T-helper 9 cell (primary cell): ENCODE measurements at regions not wholly inside any gene's neighbourhood (a gene's known extent, or its start where the extent isn't known, plus 50 kb on each side); places are given as distances from the start of the nearest gene placed in this dataset.
"Not testable (repeated sequence)": the region's sequence is repeated elsewhere in the genome, so short reads cannot be mapped to it uniquely, and the experiment has no call there.

ENCODE experiments used
- DNase-seq: peaks from one replicate; pipeline ENCODE4 v3.0.0-alpha.2; 2020

DNA sequence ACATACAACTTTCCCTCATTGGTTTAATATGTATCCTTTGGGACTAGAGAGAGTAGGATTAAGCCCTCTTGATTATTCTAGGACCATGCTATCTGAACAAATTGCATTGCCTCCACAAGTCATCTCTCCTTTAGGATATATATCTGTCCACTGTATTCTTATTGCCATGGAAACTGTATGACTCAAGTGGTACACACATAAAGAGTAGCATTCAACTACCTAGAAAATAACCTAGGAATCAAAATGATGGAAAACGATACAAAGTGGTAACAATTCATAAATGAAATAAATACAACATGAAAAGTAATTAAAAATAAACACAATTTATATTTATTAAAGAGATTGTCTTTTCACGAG lies 212.1 kb upstream of the P2RY1 start:
- DNase-seq: no peak

DNA sequence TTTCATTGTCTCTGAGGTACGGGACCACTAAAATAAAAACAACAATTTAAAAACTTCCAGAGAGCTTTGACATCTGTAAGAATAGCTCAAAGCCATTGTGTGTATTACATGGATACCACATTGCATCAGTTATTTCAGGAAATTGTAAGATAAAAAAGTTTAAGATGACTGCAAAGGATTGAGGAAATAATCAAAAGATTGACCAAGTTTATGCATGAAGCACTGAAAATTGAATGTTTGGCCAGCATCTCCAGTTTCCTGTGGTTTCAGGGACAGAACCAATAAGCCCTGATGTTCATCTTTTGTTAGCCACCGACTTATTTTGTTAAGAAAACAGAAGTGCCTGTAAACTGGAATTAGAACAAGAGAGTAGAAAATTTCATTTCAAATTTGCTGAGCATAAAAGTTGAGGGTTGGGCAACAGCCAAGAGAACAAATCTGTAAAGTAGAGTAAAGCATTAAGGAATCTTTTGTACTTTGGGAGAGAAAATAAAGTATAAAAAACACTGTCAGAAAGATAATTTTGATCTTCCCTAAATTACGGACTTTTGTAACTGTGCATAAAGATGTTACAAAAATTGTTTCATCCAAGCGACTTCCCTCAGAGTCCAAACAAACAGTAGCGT lies 211.5 kb upstream of the P2RY1 start:
- no peak for DNase-seq

DNA sequence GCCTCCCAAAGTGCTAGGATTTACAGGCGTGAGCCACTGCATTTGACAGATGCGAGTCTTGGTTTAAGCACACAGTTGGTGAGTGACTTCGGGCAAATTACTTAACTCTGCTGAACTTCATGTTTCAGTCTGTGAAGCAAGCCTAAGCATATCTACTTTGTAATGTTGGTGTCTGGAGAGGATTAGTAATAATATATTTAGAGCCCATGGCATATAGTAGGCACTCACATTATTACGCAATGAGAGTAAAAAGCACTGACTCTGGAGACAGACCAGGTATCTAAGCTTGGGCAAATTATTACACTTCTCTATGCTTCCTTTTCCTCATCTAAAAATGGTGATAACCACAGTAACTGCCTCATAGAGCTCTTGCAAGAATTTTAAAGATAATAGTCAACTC lies 208.7 kb upstream of the P2RY1 start:
- DNase-seq: no peak

GRCh38 chr3:152628496-152628895 lies 206.4 kb upstream of the P2RY1 start:
- DNase-seq: no peak

GRCh38 chr3:152629363-152630122 lies 205.4 kb upstream of the P2RY1 start:
- no peak for DNase-seq

DNA sequence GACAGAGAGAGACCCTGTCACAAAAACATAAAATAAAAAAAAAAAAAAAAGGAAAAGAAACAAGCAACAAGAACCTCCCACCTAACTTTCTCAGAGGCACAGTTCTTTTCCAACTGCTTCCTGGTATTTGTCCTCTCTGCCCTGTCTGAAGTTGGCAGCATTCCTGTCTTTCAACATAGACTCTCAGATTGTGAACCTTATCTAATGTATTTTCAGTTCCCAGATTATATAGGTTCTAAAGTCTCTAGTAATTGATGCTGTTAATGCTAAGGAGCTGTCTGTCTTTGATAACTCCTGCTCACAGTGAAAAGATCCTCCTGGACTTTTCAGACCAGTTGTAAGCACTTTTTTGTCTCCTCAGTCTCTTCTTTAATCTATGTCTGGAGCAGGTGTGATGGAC lies 199.5 kb upstream of the P2RY1 start:
- DNase-seq: no peak

- DNase-seq: no peak
Observed at GRCh38 chr3:152636651-152637050, 198.3 kb upstream of the P2RY1 start.

GRCh38 chr3:152638214-152638613 lies 196.7 kb upstream of the P2RY1 start:
- DNase-seq: no peak

DNA sequence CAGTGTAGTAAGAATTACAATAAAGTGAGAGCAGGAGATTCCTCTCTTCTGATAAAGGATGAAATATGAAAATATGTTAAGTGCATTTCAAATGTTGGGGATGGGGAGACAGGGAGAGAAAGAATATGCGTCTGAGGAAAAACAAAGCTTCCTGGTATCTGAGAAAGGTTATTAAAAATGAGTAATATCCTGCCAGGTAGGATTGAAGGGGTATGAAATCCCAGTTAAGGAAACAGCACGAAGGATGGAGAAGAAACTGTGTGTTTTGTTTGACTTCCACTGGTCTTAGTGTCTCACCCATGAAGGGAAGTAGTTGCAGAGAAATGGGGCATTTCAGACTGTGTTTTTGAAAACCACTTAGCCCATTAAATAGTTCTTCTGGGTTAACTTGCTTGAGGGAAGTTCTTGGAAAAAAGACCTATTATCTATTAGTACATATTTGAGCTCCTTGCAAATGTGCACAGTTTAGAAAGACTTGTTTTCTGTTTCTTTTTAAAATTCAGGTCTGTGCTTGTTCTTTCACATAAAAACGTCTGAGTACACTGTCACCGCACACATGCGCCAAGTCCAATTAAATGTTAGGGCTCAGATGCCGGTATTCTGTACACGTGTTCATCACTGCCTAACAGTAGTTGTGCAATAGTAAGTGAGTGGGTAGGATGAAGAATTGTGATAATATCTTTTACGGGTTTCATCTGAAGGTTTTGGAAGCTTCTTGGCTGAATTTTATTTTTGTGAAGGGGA lies 196.1 kb upstream of the P2RY1 start:
- no peak for DNase-seq

GRCh38 chr3:152641198-152641597 lies 193.7 kb upstream of the P2RY1 start:
- no peak for DNase-seq

GRCh38 chr3:152642658-152643057 lies 192.3 kb upstream of the P2RY1 start:
- DNase-seq: no peak

DNA sequence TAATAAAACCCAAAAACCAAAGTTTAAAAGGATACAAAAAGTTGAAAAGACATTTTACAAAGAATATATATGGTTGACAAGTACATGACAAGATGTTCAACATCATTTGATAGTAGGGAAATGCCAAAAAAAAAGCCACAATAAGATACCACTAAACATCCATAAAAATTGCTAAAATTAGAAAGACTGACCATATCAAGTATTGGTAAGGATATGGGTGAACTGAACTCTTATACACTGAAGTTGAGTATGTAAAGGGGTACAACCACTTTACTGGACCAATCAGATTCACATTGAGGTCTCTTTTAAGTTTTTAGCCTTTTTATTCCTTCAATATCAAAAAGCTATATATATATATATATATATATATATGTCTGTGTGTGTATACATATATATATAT lies 190.5 kb upstream of the P2RY1 start:
- no peak for DNase-seq

- no peak for DNase-seq
Observed at GRCh38 chr3:152646004-152646403, 188.9 kb upstream of the P2RY1 start.

- DNase-seq: no peak
Observed at GRCh38 chr3:152650177-152650576, 184.8 kb upstream of the P2RY1 start.

GRCh38 chr3:152650923-152651322 lies 184.0 kb upstream of the P2RY1 start:
- not testable (repeated sequence) for DNase-seq

DNA sequence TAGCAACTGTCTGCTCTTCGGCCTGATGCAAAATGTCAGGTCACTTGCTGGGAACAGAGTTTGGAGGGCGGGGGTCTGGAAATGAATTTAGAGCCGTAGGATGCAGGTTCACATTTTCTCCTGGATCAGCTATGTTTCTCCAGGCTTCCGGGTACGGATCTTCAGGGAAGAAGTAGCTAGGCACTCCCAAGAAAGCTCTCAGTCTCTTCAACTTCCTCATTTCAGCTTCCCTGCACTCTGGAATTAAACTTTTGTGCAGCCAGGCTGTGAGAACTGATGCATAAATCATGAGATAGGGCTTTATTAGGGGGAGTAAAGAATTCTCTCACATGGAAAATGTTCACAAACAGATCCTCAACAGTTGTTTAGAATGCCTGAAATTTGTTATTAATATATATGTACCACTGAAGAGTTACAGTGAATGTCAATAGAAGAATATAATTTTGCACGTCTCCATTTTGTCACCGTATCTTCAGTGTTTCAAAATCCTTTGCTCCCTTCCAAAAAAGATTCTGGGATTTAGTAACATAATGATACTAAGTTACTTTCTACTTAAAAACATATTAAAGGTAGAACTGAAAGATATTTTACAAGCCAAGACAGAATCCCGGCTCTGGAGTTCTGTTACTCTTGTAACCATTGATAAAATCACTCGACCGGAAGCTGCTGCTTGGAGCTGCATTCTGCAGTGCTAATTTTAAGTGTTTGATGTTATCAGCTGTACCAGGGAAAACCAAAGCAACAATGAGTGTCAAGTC lies 178.5 kb upstream of the P2RY1 start:
- DNase-seq: no peak

GRCh38 chr3:152656972-152657355 lies 178.0 kb upstream of the P2RY1 start:
- DNase-seq: no peak

DNA sequence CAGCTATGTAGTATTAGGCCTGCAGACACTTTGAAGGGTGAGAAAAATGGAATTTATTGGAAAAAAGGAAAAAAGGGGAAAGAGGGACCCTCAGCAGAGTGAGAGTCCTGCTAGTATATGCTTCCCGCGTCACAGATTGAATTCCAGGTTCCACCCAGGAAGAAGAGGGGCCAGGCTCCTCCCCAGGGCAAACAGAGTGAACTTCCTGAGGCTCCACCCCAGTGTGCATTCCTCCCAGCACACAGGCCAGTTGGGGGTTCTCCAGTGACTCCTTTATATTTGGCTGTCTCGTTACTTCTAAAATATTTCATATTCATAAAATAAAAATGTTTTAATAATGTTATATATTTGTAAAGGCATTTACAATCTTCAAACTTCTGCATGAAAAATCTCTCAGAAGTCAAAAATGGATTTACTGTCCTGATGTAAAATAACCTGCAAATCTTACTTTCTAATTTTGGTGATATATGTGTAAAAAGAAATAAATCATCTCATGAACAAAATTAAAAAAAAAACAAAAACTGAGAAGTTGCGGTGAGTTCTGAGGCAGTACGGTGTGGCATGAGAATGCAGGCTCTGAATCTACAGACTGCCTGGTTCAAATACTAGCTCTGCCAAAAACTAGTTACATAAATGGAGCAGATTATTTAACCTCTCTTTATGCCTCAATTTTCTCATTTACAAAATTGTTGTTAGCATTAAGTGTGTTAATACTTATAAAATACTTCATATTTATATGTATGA lies 175.8 kb upstream of the P2RY1 start:
- no peak for DNase-seq

- no peak for DNase-seq
Observed at GRCh38 chr3:152662157-152662556, 172.8 kb upstream of the P2RY1 start.

DNA sequence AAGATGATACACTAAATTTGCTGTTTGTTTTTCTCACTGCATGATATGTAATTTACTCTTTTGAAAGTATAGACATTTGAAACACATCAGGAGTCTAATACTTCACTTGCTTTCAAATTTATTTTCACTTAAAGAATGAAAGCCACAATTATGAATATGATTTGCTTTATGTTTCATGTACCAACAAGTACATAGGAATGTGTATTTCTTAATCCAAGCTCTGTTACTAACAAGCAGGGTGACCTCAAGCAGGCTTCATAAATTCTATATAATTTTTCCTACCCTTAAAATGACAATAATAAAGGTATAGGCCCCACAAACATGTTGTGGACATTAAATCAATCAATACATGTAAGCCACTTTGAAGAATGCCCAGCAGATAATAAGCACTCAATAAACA lies 170.2 kb upstream of the P2RY1 start:
- no peak for DNase-seq

DNA sequence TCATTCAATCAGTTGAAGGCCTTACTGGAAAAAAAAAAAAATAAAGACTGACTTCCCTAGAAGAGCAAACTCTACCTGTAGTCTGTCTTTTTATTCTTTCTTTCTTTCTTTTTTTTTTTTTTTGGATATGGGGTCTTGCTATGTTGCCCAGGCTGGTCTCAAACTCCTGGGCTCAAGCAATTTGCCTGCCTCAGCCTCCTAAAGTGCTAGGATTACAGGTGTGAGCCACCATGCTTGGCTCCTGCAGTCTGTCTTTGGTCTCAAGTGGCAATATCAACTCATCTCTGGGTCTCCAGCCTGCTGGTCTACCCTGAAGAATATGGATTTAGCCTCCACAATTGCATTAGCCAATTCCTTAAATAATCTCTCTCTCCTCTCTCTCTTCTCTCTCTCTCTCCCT lies 167.7 kb upstream of the P2RY1 start:
- DNase-seq: no peak

GRCh38 chr3:152669560-152669959 lies 165.4 kb upstream of the P2RY1 start:
- DNase-seq: no peak
